Mesothelial cell of epicardium (in vitro differentiated cells): ENCODE measurements at regions not wholly inside any gene's neighbourhood (a gene's known extent, or its start where the extent isn't known, plus 50 kb on each side); places are given as distances from the start of the nearest gene placed in this dataset.

ENCODE experiments used
- DNase-seq, 2 experiments: peaks; one replicate each; pipeline ENCODE4 v3.0.0; 2021; ENCODE audit warnings: low spot score in 2 of 2; ENCODE audit not compliant: unreplicated experiment in 2 of 2
- H3K27ac Mint-ChIP-seq: 2 replicates; pipeline ENCODE4 v1.8.0; 2021; ENCODE audit warnings: mixed read lengths
- H3K27me3 Mint-ChIP-seq: 2 replicates; pipeline ENCODE4 v1.8.0; 2021; ENCODE audit warnings: low read depth, mixed read lengths
- H3K36me3 Mint-ChIP-seq: 2 replicates; pipeline ENCODE4 v1.8.0; 2021; ENCODE audit warnings: mixed read lengths
- H3K4me1 Mint-ChIP-seq: 2 replicates; pipeline ENCODE4 v1.8.0; 2021; ENCODE audit warnings: mixed read lengths
- H3K4me3 Mint-ChIP-seq: 2 replicates; pipeline ENCODE4 v1.8.0; 2021; ENCODE audit warnings: mild to moderate bottlenecking, moderate library complexity, mixed read lengths
- H3K9me3 Mint-ChIP-seq: 2 replicates; pipeline ENCODE4 v1.8.0; 2021; ENCODE audit warnings: mixed read lengths
- CTCF ChIP-seq: fragments of 200-600 bp; sonication (generic); IDR thresholded peaks from one replicate; pipeline ENCODE4 v1.5.0; 2021; ENCODE audit warnings: antibody characterized with exemption; ENCODE audit not compliant: unreplicated experiment

- H3K4me3 Mint-ChIP-seq: no peak overlapping the region
- H3K4me1 Mint-ChIP-seq: peaks cover 17% of the 10 kb centered on the region
- H3K36me3 Mint-ChIP-seq: peaks cover 2% of the 10 kb centered on the region
- no peaks in the 10 kb centered on the region for H3K27me3 Mint-ChIP-seq
- no peak for TF ChIP-seq CTCF
- H3K9me3 Mint-ChIP-seq: peaks cover 10% of the 10 kb centered on the region
- DNase-seq: no peak
- peak overlapping the region; percentile 59 for H3K27ac Mint-ChIP-seq
Observed at GRCh38 chr6:2542858-2543218, 207.9 kb downstream of the MYLK4 start.

DNA sequence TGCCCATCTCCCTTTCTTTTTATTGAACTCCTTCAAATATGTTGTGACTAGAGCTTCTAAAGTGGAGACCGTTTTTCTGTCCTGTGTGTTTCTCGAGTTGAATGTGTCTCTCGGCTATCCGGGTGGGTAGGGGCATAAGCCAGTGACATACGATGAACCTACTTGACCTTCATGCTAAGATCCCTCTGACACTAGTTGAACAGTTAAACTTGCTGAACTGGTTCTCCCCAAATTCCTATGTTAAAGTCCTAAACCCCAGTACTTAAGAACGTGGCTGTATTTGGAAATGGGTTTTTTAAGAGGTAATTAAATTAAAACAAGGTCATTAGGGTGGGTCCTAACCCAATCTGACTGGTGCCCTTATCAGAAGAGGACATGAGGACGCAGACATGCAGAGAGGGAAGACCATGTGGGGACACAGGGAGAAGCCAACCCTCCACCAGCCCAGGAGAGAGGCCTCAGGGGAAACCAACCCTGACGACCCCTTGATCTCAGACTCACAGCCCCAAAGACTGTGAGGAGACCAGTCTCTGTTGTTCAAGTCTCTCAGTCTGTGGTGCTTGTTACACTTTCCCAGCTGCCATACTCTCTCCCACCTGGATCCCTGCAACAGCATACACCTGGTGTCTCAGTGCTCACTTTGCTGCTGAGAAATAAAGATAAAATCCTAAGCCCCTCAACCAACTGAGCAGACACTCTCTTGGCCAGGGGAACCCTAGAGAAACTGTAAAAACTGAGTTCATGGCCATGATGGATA is 208.4 kb downstream of the MYLK4 start:
- TF ChIP-seq CTCF: no peak
- peaks cover 2% of the 10 kb centered on the region for H3K36me3 Mint-ChIP-seq
- DNase-seq: no peak
- H3K4me1 Mint-ChIP-seq: peaks cover 17% of the 10 kb centered on the region
- H3K9me3 Mint-ChIP-seq: peaks cover 10% of the 10 kb centered on the region
- H3K4me3 Mint-ChIP-seq: no peak overlapping the region
- H3K27ac Mint-ChIP-seq: no peak overlapping the region
- H3K27me3 Mint-ChIP-seq: peaks cover 1% of the 10 kb centered on the region

- Mint-ChIP-seq H3K4me3 (no peak overlapping the region), H3K4me1 (peaks cover 7% of the 10 kb centered on the region), H3K36me3 (no peaks in the 10 kb centered on the region), H3K9me3 (peaks cover 6% of the 10 kb centered on the region), H3K27ac (no peak overlapping the region), H3K27me3 (peaks cover 12% of the 10 kb centered on the region)
- no peak for DNase-seq
- no peak for TF ChIP-seq CTCF
Observed at GRCh38 chr6:2536451-2536850, 214.3 kb downstream of the MYLK4 start.

DNA sequence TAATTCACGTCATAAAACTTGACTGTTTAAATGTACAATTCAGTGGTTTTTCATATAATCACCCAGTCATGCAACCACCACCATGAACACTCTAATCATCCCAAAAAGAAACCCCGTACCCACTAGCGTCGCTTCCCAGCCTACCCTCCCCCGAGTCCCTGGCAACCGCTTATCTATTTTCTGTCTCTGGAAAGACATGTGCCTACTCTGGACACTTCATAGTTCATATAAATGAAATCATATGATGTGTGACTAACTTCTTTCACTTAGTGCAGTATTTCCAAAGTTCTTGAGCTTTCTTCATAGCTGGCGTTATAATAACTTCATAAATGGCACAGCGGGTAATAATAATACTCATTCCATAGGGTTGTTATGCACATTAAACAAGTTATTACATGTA is 215.2 kb downstream of the MYLK4 start:
- H3K36me3 Mint-ChIP-seq: no peaks in the 10 kb centered on the region
- peaks cover 6% of the 10 kb centered on the region for H3K9me3 Mint-ChIP-seq
- H3K4me1 Mint-ChIP-seq: peaks cover 3% of the 10 kb centered on the region
- H3K27me3 Mint-ChIP-seq: peaks cover 12% of the 10 kb centered on the region
- H3K4me3 Mint-ChIP-seq: no peak overlapping the region
- no peak for TF ChIP-seq CTCF
- DNase-seq: no peak
- no peak overlapping the region for H3K27ac Mint-ChIP-seq

DNA sequence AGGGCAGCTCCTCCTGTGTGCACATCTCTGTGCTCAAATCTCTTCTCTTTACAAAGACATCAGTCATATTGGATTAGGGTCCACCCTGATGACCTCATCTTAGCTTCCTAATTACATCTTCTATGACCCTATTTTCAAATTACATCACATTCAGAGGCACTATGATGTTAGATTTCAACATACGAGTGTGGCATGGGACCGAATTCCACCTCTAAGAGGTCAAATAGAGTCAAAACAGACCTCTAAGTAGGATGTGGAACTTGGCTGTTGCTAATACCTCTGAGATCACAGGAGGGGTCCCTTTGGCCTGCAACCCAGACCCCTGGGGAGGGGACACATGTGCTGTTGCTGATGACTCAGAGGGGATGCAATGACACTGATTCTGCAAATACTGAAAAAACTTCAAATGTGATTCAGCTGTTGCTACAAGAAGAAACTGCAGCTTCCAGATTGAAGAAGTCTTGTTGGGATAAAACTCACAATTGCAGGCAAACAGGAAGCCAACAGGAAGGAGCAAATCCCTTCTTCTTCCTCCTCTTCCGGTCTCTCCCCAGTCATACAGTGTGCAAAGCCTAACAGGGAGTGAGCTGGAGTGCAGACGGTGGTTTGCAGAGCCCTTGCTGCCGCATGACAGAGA is 216.2 kb downstream of the MYLK4 start:
- Mint-ChIP-seq H3K27me3 (peaks cover 12% of the 10 kb centered on the region), H3K4me3 (no peak overlapping the region), H3K9me3 (peaks cover 9% of the 10 kb centered on the region), H3K27ac (no peak overlapping the region), H3K4me1 (peaks cover 3% of the 10 kb centered on the region), H3K36me3 (no peaks in the 10 kb centered on the region)
- no peak for DNase-seq
- TF ChIP-seq CTCF: no peak
